Transverse colon (tissue), 3 donors: ENCODE measurements at regions not wholly inside any gene's neighbourhood (a gene's known extent, or its start where the extent isn't known, plus 50 kb on each side); places are given as distances from the start of the nearest gene placed in this dataset.

Source experiments
- EP300 ChIP-seq: sonication (generic); formaldehyde crosslinking; IDR thresholded peaks from one replicate; pipeline ENCODE4 v1.6.1; 2017; ENCODE audit warnings: antibody characterized with exemption, low read depth
- TF ChIP-seq, protein P1 (sequence below), 5 experiments: fragments of 200-600 bp in 3 of 5; fragments of 450-650 bp in 2 of 5; sonication (generic) in 3 of 5; IDR thresholded peaks; 1 replicate in 2 of 5; 2 replicates in 3 of 5; pipeline ENCODE4 v1.5.1; 2016 to 2017; ENCODE audit warnings: antibody characterized with exemption in 5 of 5, inconsistent platforms in 3 of 5, mild to moderate bottlenecking in 2 of 5, moderate library complexity in 1 of 5

DNA sequence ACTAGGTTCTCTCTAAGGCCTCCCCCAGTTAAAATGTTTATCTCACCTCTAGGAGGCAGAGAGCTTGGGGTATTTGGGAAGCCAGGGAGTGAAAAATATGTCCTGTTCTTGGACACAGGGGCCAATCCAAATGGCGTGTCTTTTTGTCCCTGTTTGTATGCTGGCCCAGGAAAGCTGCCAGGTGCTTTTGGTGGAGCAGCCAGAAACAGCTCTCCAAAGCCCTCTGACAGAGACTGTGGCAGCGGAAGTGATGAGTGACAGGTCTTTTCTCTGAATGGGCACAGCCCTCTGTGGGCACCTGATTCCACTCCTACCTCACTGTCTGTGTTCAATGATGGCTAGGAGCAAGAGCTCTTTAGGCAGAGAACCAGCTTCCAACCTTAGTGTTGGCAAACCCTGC, 106.4 kb upstream of the KIRREL3 start:
- no peak for TF ChIP-seq EP300
- TF ChIP-seq, protein P1, sequence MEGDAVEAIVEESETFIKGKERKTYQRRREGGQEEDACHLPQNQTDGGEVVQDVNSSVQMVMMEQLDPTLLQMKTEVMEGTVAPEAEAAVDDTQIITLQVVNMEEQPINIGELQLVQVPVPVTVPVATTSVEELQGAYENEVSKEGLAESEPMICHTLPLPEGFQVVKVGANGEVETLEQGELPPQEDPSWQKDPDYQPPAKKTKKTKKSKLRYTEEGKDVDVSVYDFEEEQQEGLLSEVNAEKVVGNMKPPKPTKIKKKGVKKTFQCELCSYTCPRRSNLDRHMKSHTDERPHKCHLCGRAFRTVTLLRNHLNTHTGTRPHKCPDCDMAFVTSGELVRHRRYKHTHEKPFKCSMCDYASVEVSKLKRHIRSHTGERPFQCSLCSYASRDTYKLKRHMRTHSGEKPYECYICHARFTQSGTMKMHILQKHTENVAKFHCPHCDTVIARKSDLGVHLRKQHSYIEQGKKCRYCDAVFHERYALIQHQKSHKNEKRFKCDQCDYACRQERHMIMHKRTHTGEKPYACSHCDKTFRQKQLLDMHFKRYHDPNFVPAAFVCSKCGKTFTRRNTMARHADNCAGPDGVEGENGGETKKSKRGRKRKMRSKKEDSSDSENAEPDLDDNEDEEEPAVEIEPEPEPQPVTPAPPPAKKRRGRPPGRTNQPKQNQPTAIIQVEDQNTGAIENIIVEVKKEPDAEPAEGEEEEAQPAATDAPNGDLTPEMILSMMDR (IDR thresholded peaks at IDR 0.05), result no peak
